GM08714 (cell line): ENCODE measurements at regions not wholly inside any gene's neighbourhood (a gene's known extent, or its start where the extent isn't known, plus 50 kb on each side); places are given as distances from the start of the nearest gene placed in this dataset.

Source experiments
- H3K4me3 ChIP-seq: fragments of 200-500 bp; sonication (Bioruptor generic); 2 replicates; pipeline ENCODE4 v1.5.1; 2014; ENCODE audit warnings: mild to moderate bottlenecking, low read length, inconsistent platforms
- ZNF274 ChIP-seq: IDR thresholded peaks from 2 replicates; pipeline ENCODE4 v1.6.1; 2012; ENCODE audit warnings: mild to moderate bottlenecking, low read depth, low read length

DNA sequence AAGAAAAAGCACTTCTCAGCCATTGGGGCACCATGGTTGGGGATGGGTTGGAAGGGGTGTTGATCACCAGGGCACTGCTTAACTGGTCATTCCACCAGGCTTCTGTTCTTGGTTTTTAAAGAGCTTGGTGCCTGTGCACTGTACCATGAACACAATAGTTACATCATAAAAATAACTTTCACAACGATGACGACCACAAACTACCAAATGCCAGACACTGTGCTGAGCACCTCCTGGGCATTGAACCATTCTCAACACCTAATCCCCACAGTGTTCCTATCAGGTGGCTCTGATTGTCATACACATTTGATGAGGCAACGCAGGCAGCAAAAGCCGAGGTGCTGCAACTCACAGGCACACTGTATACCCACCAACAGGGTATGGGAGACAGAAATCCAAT lies 208.0 kb downstream of the FOXL1 start:
- TF ChIP-seq ZNF274, result no peak
- H3K4me3 ChIP-seq, result no peak overlapping the region

DNA sequence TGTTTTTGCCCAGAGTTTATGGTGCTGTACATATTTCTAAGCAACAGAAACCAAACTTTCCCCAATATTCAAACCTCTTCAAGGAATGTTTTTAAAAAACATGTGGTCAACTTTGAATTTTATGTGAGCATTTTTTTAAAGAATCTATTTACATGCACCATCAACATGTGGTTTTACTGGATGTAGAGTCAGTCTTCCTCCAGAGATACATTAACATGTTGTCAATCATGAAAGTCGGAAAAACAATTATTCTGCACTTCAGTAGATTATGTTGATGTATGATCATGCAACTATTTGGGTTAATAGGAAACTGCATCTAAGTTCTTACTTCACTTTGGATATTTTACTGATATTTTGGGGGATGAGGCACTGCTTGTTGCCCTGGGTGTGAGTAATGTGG lies 208.6 kb downstream of the FOXL1 start:
- no peak overlapping the region for H3K4me3 ChIP-seq
- no peak for TF ChIP-seq ZNF274

DNA sequence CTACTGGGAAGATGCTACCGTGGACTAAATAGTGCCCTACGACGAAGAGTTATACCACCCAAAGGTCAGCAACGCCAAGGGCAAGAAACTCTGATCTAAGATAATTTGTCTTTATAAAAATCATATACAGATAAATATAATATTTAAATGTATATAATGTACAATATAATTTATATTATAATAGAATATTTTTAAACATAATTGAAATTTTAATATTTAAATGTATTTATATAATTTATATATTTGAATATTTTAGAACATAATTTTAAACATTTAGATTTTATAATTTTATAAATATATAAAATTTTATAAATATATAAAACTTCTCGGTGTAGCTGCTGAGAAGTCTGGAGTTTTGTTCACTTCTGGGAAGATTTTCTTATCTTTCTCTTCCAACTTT lies 209.2 kb downstream of the FOXL1 start:
- no peak for TF ChIP-seq ZNF274
- H3K4me3 ChIP-seq, result no peak overlapping the region

DNA sequence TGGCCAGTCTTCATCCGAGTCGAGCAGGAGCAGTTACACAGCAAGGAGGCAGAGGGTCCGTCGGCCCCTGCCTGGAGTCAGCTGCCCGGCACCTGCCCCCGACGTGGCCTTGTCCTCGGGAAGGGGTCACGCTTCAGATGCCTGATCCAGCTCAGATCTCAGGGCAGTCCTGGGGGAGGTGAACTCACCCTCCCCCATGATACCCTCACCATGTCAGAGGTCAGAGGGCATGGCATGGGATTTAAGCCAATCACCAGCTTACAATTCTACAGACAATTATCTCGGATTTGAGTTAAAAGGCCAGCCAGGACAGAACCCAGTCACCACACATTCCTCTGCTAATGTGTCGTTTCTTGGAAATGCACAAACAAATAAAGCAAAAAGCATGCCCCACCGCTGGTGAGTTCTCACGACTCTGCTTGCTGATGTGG lies 211.3 kb downstream of the FOXL1 start:
- no peak overlapping the region for H3K4me3 ChIP-seq
- TF ChIP-seq ZNF274, result no peak

DNA sequence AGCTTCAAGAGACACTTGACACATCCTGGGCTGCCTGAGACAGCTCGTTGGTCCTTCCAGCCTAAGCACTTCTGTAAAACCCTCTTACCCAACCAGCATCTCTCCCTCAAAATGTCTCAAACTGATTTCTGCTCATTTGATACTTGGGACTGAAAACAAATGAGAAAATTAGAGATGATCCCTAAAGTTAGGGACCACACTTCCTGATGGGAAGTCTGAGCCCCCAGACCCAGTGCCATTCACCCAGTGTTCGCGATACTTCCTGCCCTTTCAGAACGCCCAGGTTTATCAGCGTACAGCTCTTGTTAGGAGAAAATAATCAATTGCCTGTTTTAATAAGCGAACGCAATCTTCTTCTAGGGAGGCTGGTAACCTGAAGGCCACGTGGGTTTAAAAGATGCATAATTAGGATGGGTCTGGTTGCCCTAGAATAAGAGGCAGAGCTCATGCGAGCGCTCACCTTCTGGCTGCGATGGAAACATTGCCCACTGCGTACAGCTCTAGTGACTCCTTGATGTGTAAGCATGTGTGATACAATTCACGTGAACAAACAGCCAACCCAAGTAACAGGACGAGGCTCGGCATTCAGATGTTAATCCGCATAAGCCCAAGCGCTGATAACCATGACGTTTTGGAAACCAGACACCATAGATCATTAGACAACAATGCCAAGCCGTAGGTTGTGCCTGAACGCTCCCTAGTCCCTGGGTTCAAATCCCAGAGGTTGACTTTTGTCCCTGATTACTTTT lies 213.1 kb downstream of the FOXL1 start:
- H3K4me3 ChIP-seq, result no peak overlapping the region
- TF ChIP-seq ZNF274, result no peak

DNA sequence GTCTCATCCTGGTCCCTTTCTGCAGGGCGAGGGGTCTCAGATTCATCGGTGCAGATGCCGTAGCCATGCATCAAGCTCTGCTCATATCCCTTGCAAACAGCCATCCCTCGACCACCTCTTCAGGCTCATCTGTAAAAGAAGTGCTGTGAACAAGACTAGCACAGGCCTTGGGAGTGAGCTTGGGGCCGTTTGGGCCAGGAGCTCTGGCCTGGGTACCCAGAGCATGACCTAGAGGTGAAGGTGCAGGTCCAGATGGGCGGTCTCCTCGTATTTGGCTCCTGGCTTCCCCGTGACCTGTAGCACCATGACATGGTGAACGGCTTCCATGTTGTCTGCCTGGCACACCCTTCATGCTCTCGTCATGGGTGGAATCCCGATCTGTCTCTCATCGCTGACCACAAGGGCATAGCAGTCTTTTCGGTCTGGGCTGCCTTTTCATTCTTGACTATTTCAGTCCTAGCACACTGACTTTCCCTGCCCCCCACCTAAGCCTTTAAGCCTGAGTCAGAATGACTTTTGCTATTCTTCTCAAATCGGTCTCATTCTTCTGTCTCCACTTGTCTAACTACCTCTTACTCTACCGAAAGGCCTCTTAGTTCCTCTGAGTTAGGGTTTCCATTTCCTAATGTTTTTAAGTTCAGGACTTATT lies 216.0 kb downstream of the FOXL1 start:
- no peak overlapping the region for H3K4me3 ChIP-seq
- no peak for TF ChIP-seq ZNF274

DNA sequence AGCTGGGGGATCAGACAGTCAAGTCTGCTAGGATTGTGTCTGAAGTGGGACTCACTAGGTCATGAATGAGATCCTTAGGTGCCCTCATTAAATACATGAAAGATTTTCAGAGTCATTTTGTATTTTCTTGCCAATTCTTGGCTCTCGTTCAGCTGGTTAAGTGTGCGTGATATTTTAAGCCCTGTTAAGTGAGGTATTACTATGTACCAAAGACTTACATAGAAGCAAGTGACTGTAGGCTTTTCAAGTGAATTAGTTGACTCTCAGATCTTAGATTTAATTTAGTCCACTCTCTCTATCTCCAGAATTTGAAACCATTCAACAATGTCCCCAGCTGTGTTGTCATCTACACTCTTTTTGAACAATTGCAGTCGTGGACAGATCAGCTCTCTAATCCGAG lies 219.4 kb downstream of the FOXL1 start:
- TF ChIP-seq ZNF274, result no peak
- H3K4me3 ChIP-seq, result no peak overlapping the region

DNA sequence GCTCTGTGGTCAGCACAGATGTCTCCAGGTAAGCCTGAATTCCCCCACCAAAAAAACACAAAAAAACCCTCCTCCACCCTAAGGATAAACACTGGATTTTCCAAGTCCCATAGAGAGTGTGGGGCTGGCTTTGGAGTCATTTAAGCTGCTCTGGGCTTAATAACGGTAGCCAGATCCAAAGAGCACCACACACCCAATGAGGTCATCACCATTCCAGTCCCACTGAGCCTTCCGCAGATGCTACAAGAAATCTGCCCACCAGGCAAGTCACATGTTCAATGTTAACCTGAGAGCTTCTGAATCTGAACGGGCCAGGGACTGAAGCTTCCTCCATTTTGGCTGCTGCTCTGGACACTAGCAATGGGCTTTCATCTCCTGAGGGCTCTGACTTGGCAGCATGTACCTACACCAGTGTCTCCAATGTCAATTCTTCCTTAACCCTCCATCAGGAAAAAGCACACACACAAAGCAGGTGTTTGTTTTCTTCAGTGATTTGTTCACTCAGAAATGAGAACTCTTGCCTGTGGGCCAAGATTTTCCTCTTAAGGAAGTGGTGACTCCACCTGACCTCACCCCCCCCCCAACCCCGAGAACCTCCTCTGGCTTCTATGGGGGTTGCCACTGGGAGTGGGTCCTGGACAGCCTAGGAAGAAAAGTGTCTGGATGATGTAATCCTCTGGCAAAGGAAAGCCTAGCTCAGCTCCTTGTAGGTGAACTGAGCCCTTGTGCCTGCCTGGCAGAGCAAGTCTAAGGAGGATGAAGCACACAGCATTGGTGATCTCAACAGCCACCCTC lies 220.1 kb downstream of the FOXL1 start:
- no peak overlapping the region for H3K4me3 ChIP-seq
- no peak for TF ChIP-seq ZNF274

DNA sequence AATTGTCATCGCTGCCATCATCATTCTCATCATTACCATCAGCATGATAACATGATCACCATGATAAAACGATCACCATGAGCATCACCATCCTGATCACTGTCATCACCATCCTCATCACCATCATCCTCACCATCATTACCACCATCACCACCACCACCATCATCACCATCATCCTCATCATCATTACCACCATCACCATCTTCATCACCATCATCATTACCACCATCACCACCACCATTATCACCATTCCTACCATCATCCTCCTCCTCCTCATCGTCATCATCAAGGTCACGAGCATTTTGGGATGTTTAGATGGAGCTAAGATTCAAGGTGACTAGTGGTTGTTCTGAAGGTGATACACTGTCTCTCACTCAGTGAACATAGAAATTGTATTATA lies 221.0 kb downstream of the FOXL1 start:
- no peak overlapping the region for H3K4me3 ChIP-seq

DNA sequence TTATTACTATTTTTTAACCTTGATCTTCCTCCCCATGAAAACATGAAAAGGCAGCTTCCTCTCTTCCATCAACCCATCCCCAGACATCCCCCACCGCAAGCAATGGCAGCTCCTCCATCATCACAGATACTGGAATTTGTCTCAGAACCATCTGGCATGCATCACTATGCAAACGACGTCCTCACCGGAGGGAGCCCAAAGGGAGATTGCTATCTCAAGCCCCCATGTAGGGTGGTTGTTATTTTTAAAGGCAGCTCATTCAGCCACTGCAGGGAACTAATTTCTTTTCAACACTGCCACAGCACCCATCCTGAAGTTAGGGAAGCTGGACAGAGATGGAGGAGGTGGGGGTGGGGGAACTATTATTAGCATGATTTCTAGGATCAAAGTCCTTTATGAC lies 222.5 kb downstream of the FOXL1 start:
- H3K4me3 ChIP-seq, result no peak overlapping the region
- no peak for TF ChIP-seq ZNF274

More for the DNA sequence above, 221.0 kb downstream of the FOXL1 start:
- no peak for TF ChIP-seq ZNF274

DNA sequence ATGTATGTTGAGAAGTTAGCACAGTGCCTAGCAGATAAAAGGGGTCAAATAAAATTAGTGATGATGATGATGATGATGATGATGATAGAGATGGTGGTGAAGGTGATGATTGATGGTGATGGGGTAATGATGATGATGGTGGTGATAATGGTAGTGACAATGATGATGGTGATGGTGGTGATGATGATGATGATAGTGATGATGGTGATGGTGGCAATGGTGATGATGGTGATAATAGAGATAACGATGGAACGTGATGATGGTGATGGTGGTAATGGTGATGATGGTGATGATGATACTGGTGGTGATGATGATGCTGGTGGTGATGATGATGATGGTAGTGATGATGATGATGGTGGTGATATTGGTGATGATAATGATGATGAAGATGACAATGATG lies 223.7 kb downstream of the FOXL1 start:
- TF ChIP-seq ZNF274, result no peak
- no peak overlapping the region for H3K4me3 ChIP-seq

DNA sequence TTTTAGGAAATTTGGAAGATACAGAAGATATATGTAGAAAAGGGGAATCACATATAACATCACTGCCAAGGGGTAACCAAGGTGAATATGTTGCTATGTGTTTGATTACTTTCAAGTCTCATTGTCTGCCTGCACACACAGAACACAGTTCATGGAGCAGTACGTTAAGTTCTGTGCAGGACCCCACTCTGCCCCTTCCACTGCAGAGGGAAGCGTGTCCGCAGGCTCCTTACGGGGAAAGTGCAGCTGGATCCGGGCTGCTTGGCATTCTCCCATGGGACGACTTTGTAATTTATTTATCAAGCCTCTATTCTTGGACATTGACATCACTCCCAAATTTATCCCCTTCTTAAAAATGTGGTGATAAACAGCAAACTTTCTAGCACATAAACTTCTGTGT lies 226.8 kb downstream of the FOXL1 start:
- no peak for TF ChIP-seq ZNF274
- H3K4me3 ChIP-seq, result no peak overlapping the region

DNA sequence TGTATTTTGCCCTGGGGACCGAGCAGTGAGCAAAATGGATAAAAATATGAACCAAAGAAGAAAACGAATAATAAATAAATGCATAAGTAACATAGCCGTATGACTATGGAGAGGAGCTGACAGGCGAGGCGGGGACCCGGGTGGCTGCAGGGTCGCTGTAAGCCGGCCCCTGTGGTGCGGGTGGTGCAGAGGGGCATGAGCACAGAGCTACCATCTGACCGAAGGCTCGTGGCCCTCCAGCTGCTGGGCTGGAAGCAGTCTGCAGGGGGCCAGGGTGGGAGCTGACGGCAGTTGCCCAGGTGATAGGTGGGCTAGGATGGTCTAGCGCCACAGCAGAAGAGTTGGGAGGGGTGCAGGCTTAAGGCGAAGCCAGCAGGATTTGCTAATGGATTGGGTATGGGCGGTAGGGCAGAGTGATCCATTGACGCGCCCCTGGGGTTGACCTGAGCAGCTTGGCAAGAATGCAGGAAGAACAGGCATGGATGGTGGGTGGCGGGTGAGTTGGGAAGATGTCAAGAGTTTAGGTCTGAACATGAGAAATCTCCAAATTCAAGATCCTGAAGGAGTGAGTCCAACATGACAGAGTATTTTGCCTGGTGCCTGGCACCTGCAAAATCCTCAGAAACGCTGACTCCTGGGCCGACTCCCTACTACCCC lies 228.0 kb downstream of the FOXL1 start:
- TF ChIP-seq ZNF274, result no peak
- H3K4me3 ChIP-seq, result no peak overlapping the region

DNA sequence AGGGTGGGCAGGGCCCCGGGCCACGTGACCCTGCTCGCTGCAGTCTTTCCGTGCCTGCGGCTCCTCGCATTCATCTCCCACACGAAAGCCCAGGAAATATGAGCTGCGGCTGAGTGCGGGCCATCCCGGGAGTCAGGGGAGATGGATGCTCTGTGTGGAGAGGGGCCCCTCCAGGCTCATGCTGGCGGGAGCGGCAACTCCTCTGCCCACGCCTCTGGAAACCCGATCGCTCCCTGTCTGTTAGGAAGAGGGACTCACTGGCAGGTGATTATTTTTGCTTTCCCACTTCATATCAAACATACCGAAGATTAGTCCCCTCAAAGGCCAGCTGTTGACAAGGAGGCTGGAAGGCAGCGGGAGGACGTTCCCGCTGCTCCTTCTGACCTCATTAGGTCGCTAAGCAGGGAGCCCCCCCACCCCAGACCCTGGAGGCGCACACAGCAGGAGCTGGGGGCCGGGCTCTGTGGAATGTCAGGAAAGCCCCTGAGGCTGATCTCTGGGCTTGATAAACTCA lies 228.5 kb downstream of the FOXL1 start:
- no peak for TF ChIP-seq ZNF274
- H3K4me3 ChIP-seq, result no peak overlapping the region
